ENCODE measurements at regions not wholly inside any gene's neighbourhood (a gene's known extent, or its start where the extent isn't known, plus 50 kb on each side); places are given as distances from the start of the nearest gene placed in this dataset.
A peak's percentile ranks its signal among the peaks of the same experiment; 100 is the strongest.

DNA sequence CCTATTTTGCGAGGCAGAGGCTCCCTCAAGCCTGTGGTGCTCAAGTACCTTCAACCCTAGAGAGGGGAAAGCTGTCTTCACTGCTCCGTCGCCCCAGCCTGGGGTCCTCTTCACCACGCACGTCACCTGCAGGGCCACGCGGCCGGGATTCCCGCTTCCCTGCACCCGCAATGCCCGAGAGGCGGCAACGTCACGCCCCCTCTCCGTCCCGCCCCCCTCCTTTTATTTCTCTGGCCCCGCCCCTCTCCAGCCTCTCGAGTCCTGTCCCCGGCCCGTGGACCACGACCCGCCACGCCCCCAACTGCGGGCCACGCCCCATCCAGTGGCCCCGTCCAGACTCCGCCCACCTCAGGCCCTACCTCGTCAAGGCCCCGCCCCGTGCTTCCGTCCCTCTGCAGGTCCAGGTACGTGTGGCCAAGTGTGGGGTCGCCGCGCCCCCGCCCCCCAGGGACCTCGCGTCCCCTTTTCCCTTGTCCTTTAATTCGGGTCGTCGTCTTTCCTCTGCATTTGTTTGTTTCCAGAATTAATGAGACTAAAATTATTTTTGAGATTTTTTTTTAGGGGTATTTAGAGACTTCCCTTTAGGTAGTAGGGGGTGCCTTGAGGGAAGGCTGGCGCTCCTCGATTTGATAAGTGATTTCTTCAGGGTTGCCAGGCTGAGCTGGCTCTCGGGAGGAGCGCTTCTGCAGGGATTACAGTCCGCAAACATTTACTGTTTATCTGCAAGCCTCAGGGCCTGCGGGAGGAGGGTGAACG lies 69.8 kb upstream of the BAIAP2L1 start:
- intact Hi-C loops (cut with DNase I; ENCODE audit: low total_unique reads), result no loop called here
- TF ChIP-seq POLR2AphosphoS5 (IDR thresholded peaks at IDR 0.05) (no peak), POLR2A (IDR thresholded peaks at IDR 0.05) (no peak)
- TF ChIP-seq, protein P1, sequence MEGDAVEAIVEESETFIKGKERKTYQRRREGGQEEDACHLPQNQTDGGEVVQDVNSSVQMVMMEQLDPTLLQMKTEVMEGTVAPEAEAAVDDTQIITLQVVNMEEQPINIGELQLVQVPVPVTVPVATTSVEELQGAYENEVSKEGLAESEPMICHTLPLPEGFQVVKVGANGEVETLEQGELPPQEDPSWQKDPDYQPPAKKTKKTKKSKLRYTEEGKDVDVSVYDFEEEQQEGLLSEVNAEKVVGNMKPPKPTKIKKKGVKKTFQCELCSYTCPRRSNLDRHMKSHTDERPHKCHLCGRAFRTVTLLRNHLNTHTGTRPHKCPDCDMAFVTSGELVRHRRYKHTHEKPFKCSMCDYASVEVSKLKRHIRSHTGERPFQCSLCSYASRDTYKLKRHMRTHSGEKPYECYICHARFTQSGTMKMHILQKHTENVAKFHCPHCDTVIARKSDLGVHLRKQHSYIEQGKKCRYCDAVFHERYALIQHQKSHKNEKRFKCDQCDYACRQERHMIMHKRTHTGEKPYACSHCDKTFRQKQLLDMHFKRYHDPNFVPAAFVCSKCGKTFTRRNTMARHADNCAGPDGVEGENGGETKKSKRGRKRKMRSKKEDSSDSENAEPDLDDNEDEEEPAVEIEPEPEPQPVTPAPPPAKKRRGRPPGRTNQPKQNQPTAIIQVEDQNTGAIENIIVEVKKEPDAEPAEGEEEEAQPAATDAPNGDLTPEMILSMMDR (IDR thresholded peaks at IDR 0.05), result no peak
- Histone ChIP-seq H3K4me3 (peak overlapping the region in 2 of 3 donors; percentile 16 to 31), H3K27me3 (peaks cover 0 to 12% of the 10 kb centered on the region in 2 donors), H3K4me1 (no peaks in the 10 kb centered on the region), H3K9me3 (peaks cover 0 to 7% of the 10 kb centered on the region in 2 donors), H3K27ac (no peak overlapping the region), H3K36me3 (no peaks in the 10 kb centered on the region)
- DNase-seq (ENCODE audit: low spot score in 2 of 2), result no peak

DNA sequence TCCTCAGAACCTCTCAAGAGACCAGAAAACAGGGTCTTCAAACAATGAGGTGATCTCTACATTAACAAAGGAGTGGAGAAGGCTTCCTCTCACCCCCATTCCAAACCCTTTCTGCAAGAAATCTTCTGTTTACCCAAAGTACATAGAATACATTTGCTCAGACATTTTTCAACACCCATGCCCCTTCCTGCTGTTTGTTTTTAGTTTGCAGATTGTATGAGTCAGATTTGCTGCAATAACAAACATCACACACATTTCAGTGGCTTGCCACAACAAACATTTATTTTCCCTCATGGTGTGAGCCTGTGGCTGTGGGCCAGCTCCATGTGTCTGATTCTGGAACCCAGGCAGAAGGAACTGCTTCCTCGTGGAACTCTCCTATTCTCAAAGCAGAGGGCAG lies 68.2 kb upstream of the BAIAP2L1 start:
- H3K9me3 ChIP-seq, result peaks cover 0 to 7% of the 10 kb centered on the region in 2 donors
- no peak for DNase-seq (ENCODE audit: low spot score in 2 of 2)
- no peak overlapping the region for H3K27ac ChIP-seq
- no peaks in the 10 kb centered on the region for H3K36me3 ChIP-seq
- intact Hi-C loops (cut with DNase I; ENCODE audit: low total_unique reads), result no loop called here
- no peak for TF ChIP-seq POLR2A (IDR thresholded peaks at IDR 0.05)
- TF ChIP-seq, protein P1 (IDR thresholded peaks at IDR 0.05), result no peak
- no peak for TF ChIP-seq POLR2AphosphoS5 (IDR thresholded peaks at IDR 0.05)
- H3K4me3 ChIP-seq, result no peak overlapping the region
- no peaks in the 10 kb centered on the region for H3K4me1 ChIP-seq
- peaks cover 0 to 12% of the 10 kb centered on the region in 2 donors for H3K27me3 ChIP-seq

DNA sequence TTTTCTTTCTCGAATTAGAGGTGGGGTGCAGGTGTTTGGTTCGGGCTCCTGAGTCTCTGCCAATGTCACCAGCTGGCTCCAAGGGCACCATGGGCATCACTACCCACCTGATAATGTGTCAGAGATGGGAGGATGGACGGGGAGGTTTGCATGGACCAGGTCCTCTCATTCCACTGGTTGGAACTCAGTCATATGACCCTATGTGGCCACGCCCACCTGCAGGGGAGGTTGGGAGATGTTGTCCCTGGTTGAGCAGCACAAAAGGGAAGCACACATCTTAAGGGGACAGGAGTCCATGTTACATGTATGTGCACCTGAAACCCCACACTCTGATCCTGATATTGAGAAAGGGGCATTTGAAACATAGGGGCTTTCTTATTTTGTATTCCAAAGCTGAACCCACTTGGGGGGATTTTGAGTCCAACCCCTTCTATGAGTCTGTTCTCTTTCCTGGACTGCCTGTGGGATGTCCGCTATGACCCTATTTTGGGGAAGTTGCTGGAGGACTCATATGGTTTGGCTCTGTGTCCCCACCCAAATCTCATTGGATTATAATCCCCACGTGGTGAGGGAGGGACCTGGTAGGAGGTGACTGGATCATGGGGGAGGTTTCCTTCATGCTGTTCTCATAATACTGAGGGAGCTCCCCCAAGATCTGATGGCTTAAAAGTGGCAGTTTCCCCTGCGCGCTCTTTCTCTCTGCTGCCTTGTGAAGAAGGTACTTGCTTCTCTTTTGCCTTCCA lies 66.9 kb upstream of the BAIAP2L1 start:
- no peak for DNase-seq (ENCODE audit: low spot score in 2 of 2)
- Histone ChIP-seq H3K4me3 (no peak overlapping the region), H3K27ac (no peak overlapping the region), H3K4me1 (no peaks in the 10 kb centered on the region), H3K36me3 (no peaks in the 10 kb centered on the region), H3K9me3 (peaks cover 0 to 7% of the 10 kb centered on the region in 2 donors), H3K27me3 (peaks cover 0 to 12% of the 10 kb centered on the region in 2 donors)
- intact Hi-C loops (cut with DNase I; ENCODE audit: low total_unique reads), result no loop called here
- TF ChIP-seq POLR2AphosphoS5 (IDR thresholded peaks at IDR 0.05) (no peak), POLR2A (IDR thresholded peaks at IDR 0.05) (no peak)
- TF ChIP-seq, protein P1 (IDR thresholded peaks at IDR 0.05), result no peak

DNA sequence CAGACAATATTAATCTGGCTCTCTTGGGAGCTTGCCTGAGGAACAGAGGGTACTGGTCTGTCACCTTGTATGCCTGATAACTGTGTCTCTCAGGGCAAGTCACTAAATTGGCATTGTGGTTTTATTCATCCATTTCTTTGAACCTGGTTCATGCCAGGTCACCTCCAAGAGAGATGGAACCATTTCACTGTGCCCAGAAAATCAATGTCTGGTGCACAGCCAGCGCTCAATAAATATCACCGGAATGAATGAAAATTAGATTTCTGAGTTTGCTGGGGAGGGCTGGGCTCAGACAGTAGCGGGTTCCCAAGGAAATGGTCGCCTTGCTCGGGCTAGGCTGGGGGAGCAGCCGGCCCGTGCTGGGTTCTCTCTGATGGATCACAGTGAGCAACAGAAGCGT lies 64.1 kb upstream of the BAIAP2L1 start:
- no peak for DNase-seq (ENCODE audit: low spot score in 2 of 2)
- no peak for TF ChIP-seq POLR2AphosphoS5 (IDR thresholded peaks at IDR 0.05)
- intact Hi-C loops (cut with DNase I; ENCODE audit: low total_unique reads), result no loop called here
- no peak overlapping the region for H3K4me3 ChIP-seq
- H3K27ac ChIP-seq, result no peak overlapping the region
- H3K36me3 ChIP-seq, result no peaks in the 10 kb centered on the region
- no peaks in the 10 kb centered on the region for H3K27me3 ChIP-seq
- H3K4me1 ChIP-seq, result no peaks in the 10 kb centered on the region
- H3K9me3 ChIP-seq, result peaks cover 0 to 7% of the 10 kb centered on the region in 2 donors

DNA sequence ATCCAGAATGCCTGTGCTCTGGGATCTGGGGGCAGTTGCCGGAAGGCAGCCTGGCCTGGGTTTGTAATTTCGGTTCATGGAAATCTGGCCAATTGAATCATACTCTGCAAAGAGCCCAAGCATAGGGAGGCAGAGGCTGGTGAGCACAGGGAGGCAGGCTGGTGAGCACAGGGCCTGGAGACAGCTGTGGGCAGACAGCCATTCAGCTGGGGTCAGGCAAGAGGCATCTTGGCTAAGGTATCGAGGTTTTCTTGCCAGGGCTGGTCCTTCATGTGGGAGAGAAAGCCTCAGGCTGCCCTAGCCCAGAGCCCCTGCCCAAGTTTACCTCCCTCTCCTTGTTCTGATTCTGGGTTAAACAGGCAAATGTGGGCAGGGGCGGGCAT lies 63.7 kb upstream of the BAIAP2L1 start:
- peaks cover 0 to 7% of the 10 kb centered on the region in 2 donors for H3K9me3 ChIP-seq
- H3K4me3 ChIP-seq, result no peak overlapping the region
- no peak for TF ChIP-seq POLR2AphosphoS5 (IDR thresholded peaks at IDR 0.05)
- no peak for TF ChIP-seq POLR2A (IDR thresholded peaks at IDR 0.05)
- TF ChIP-seq, protein P1 (IDR thresholded peaks at IDR 0.05), result no peak
- no peaks in the 10 kb centered on the region for H3K27me3 ChIP-seq
- H3K36me3 ChIP-seq, result no peaks in the 10 kb centered on the region
- no peaks in the 10 kb centered on the region for H3K4me1 ChIP-seq
- intact Hi-C loops (cut with DNase I; ENCODE audit: low total_unique reads), result no loop called here
- no peak for DNase-seq (ENCODE audit: low spot score in 2 of 2)
- no peak overlapping the region for H3K27ac ChIP-seq
